Activated CD4-positive, alpha-beta T cell treated with anti-CD3 and anti-CD28 coated beads, Interleukin-10, Interleukin-2, amounts not matched to agents 100 ng/mL and 50 ng/mL, durations not matched to agents 16 hours and 8 hours (primary cell): ENCODE measurements at regions not wholly inside any gene's neighbourhood (a gene's known extent, or its start where the extent isn't known, plus 50 kb on each side); places are given as distances from the start of the nearest gene placed in this dataset.

Source experiments
- DNase-seq: peaks from one replicate; pipeline ENCODE4 v3.0.0-alpha.2; 2020

GRCh38 chrX:42616981-42617380, 161.0 kb downstream of the PPP1R2C start:
- no peak for DNase-seq

GRCh38 chrX:42615161-42615563, 162.8 kb downstream of the PPP1R2C start:
- DNase-seq = peak; percentile 7

- no peak for DNase-seq
Measured at GRCh38 chrX:42606591-42606990, 171.4 kb downstream of the PPP1R2C start.

GRCh38 chrX:42604302-42604701, 173.7 kb downstream of the PPP1R2C start:
- DNase-seq = no peak

GRCh38 chrX:42603016-42603415, 174.9 kb downstream of the PPP1R2C start:
- DNase-seq = no peak

GRCh38 chrX:42602566-42602965, 175.4 kb downstream of the PPP1R2C start:
- DNase-seq = no peak

GRCh38 chrX:42602136-42602535, 175.8 kb downstream of the PPP1R2C start:
- DNase-seq = no peak

- DNase-seq = no peak
Measured at GRCh38 chrX:42597481-42597880, 180.5 kb downstream of the PPP1R2C start.

GRCh38 chrX:42585842-42586621, 191.9 kb downstream of the PPP1R2C start:
- DNase-seq = no peak

GRCh38 chrX:42577936-42578470, 200.0 kb downstream of the PPP1R2C start:
- DNase-seq = no peak

GRCh38 chrX:42567268-42567667, 210.7 kb downstream of the PPP1R2C start:
- no peak for DNase-seq

GRCh38 chrX:42565739-42566138, 212.2 kb downstream of the PPP1R2C start:
- DNase-seq = no peak

- DNase-seq = no peak
Measured at GRCh38 chrX:42546800-42547199, 231.2 kb downstream of the PPP1R2C start.

- DNase-seq = no peak
Measured at GRCh38 chrX:42544883-42545282, 233.1 kb downstream of the PPP1R2C start.

GRCh38 chrX:42541554-42541953, 236.4 kb downstream of the PPP1R2C start:
- DNase-seq = no peak

- no peak for DNase-seq
Measured at GRCh38 chrX:42540146-42540545, 237.8 kb downstream of the PPP1R2C start.

- DNase-seq = no peak
Measured at GRCh38 chrX:42538405-42538804, 239.6 kb downstream of the PPP1R2C start.

- DNase-seq = no peak
Measured at GRCh38 chrX:42536286-42536685, 241.7 kb downstream of the PPP1R2C start.

GRCh38 chrX:42535233-42535632, 242.7 kb downstream of the PPP1R2C start:
- no peak for DNase-seq

GRCh38 chrX:42533761-42534160, 244.2 kb downstream of the PPP1R2C start:
- no peak for DNase-seq

GRCh38 chrX:42531441-42531840, 246.5 kb downstream of the PPP1R2C start:
- DNase-seq = no peak

- DNase-seq = no peak
Measured at GRCh38 chrX:42530027-42530426, 247.9 kb downstream of the PPP1R2C start.

- no peak for DNase-seq
Measured at GRCh38 chrX:42524379-42524778, 253.6 kb downstream of the PPP1R2C start.

GRCh38 chrX:42519666-42520231, 258.2 kb downstream of the PPP1R2C start:
- no peak for DNase-seq

GRCh38 chrX:42515939-42516338, 262.0 kb downstream of the PPP1R2C start:
- no peak for DNase-seq
